ENCODE measurements at regions not wholly inside any gene's neighbourhood (a gene's known extent, or its start where the extent isn't known, plus 50 kb on each side); places are given as distances from the start of the nearest gene placed in this dataset.

GRCh38 chr13:44292545-44292944 is 81.1 kb upstream of the SERP2 start:
- DNase-seq: no peak
- Histone ChIP-seq H3K4me3 (ENCODE audit: insufficient read depth, low read depth, low read length, poor library complexity, severe bottlenecking) (no peak overlapping the region), H3K27me3 (replicated peaks; ENCODE audit: control insufficient read depth, insufficient read depth, low read length, poor library complexity, severe bottlenecking) (peaks cover 5% of the 10 kb centered on the region), H3K4me1 (ENCODE audit: control insufficient read depth, insufficient read depth, low read length, poor library complexity, severe bottlenecking) (no peaks in the 10 kb centered on the region), H3K27ac (ENCODE audit: insufficient read depth, low read length, poor library complexity, severe bottlenecking) (no peak overlapping the region), H3K9me3 (ENCODE audit: control insufficient read depth, low read length) (no peaks in the 10 kb centered on the region), H3K36me3 (ENCODE audit: control insufficient read depth, insufficient read depth, low read length) (no peaks in the 10 kb centered on the region)

GRCh38 chr13:44293374-44293773 is 80.2 kb upstream of the SERP2 start:
- no peak overlapping the region for H3K4me3 ChIP-seq (ENCODE audit: insufficient read depth, low read depth, low read length, poor library complexity, severe bottlenecking)
- no peaks in the 10 kb centered on the region for H3K9me3 ChIP-seq (ENCODE audit: control insufficient read depth, low read length)
- no peak overlapping the region for H3K27ac ChIP-seq (ENCODE audit: insufficient read depth, low read length, poor library complexity, severe bottlenecking)
- peaks cover 5% of the 10 kb centered on the region for H3K27me3 ChIP-seq (replicated peaks; ENCODE audit: control insufficient read depth, insufficient read depth, low read length, poor library complexity, severe bottlenecking)
- H3K4me1 ChIP-seq (ENCODE audit: control insufficient read depth, insufficient read depth, low read length, poor library complexity, severe bottlenecking): no peaks in the 10 kb centered on the region
- DNase-seq: no peak
- no peaks in the 10 kb centered on the region for H3K36me3 ChIP-seq (ENCODE audit: control insufficient read depth, insufficient read depth, low read length)

GRCh38 chr13:44293908-44294735 is 79.5 kb upstream of the SERP2 start:
- H3K27me3 ChIP-seq (replicated peaks; ENCODE audit: control insufficient read depth, insufficient read depth, low read length, poor library complexity, severe bottlenecking): peaks cover 5% of the 10 kb centered on the region
- DNase-seq: no peak
- no peak overlapping the region for H3K4me3 ChIP-seq (ENCODE audit: insufficient read depth, low read depth, low read length, poor library complexity, severe bottlenecking)
- H3K9me3 ChIP-seq (ENCODE audit: control insufficient read depth, low read length): no peaks in the 10 kb centered on the region
- no peaks in the 10 kb centered on the region for H3K4me1 ChIP-seq (ENCODE audit: control insufficient read depth, insufficient read depth, low read length, poor library complexity, severe bottlenecking)
- no peaks in the 10 kb centered on the region for H3K36me3 ChIP-seq (ENCODE audit: control insufficient read depth, insufficient read depth, low read length)
- no peak overlapping the region for H3K27ac ChIP-seq (ENCODE audit: insufficient read depth, low read length, poor library complexity, severe bottlenecking)

- H3K36me3 ChIP-seq (ENCODE audit: control insufficient read depth, insufficient read depth, low read length): no peaks in the 10 kb centered on the region
- no peaks in the 10 kb centered on the region for H3K9me3 ChIP-seq (ENCODE audit: control insufficient read depth, low read length)
- no peak overlapping the region for H3K4me3 ChIP-seq (ENCODE audit: insufficient read depth, low read depth, low read length, poor library complexity, severe bottlenecking)
- DNase-seq: no peak
- peaks cover 5% of the 10 kb centered on the region for H3K27me3 ChIP-seq (replicated peaks; ENCODE audit: control insufficient read depth, insufficient read depth, low read length, poor library complexity, severe bottlenecking)
- no peaks in the 10 kb centered on the region for H3K4me1 ChIP-seq (ENCODE audit: control insufficient read depth, insufficient read depth, low read length, poor library complexity, severe bottlenecking)
- H3K27ac ChIP-seq (ENCODE audit: insufficient read depth, low read length, poor library complexity, severe bottlenecking): no peak overlapping the region
These were observed 78.7 kb upstream of the SERP2 start for GRCh38 chr13:44294876-44295275.

- no peaks in the 10 kb centered on the region for H3K4me1 ChIP-seq (ENCODE audit: control insufficient read depth, insufficient read depth, low read length, poor library complexity, severe bottlenecking)
- H3K27me3 ChIP-seq (replicated peaks; ENCODE audit: control insufficient read depth, insufficient read depth, low read length, poor library complexity, severe bottlenecking): peaks cover 4% of the 10 kb centered on the region
- no peaks in the 10 kb centered on the region for H3K9me3 ChIP-seq (ENCODE audit: control insufficient read depth, low read length)
- H3K4me3 ChIP-seq (ENCODE audit: insufficient read depth, low read depth, low read length, poor library complexity, severe bottlenecking): no peak overlapping the region
- DNase-seq: no peak
- H3K27ac ChIP-seq (ENCODE audit: insufficient read depth, low read length, poor library complexity, severe bottlenecking): no peak overlapping the region
- no peaks in the 10 kb centered on the region for H3K36me3 ChIP-seq (ENCODE audit: control insufficient read depth, insufficient read depth, low read length)
These were observed 76.8 kb upstream of the SERP2 start for GRCh38 chr13:44296856-44297255.

GRCh38 chr13:44298314-44298713 is 75.3 kb upstream of the SERP2 start:
- DNase-seq: no peak
- Histone ChIP-seq H3K36me3 (ENCODE audit: control insufficient read depth, insufficient read depth, low read length) (no peaks in the 10 kb centered on the region), H3K4me3 (ENCODE audit: insufficient read depth, low read depth, low read length, poor library complexity, severe bottlenecking) (no peak overlapping the region), H3K4me1 (ENCODE audit: control insufficient read depth, insufficient read depth, low read length, poor library complexity, severe bottlenecking) (no peaks in the 10 kb centered on the region), H3K27me3 (replicated peaks; ENCODE audit: control insufficient read depth, insufficient read depth, low read length, poor library complexity, severe bottlenecking) (no peaks in the 10 kb centered on the region), H3K27ac (ENCODE audit: insufficient read depth, low read length, poor library complexity, severe bottlenecking) (no peak overlapping the region), H3K9me3 (ENCODE audit: control insufficient read depth, low read length) (no peaks in the 10 kb centered on the region)

GRCh38 chr13:44299152-44299943 is 74.3 kb upstream of the SERP2 start:
- Histone ChIP-seq H3K9me3 (ENCODE audit: control insufficient read depth, low read length) (no peaks in the 10 kb centered on the region), H3K27ac (ENCODE audit: insufficient read depth, low read length, poor library complexity, severe bottlenecking) (no peak overlapping the region), H3K27me3 (replicated peaks; ENCODE audit: control insufficient read depth, insufficient read depth, low read length, poor library complexity, severe bottlenecking) (no peaks in the 10 kb centered on the region), H3K4me3 (ENCODE audit: insufficient read depth, low read depth, low read length, poor library complexity, severe bottlenecking) (no peak overlapping the region), H3K36me3 (ENCODE audit: control insufficient read depth, insufficient read depth, low read length) (no peaks in the 10 kb centered on the region), H3K4me1 (ENCODE audit: control insufficient read depth, insufficient read depth, low read length, poor library complexity, severe bottlenecking) (no peaks in the 10 kb centered on the region)
- no peak for DNase-seq

- no peaks in the 10 kb centered on the region for H3K9me3 ChIP-seq (ENCODE audit: control insufficient read depth, low read length)
- H3K4me3 ChIP-seq (ENCODE audit: insufficient read depth, low read depth, low read length, poor library complexity, severe bottlenecking): no peak overlapping the region
- H3K36me3 ChIP-seq (ENCODE audit: control insufficient read depth, insufficient read depth, low read length): no peaks in the 10 kb centered on the region
- H3K27me3 ChIP-seq (replicated peaks; ENCODE audit: control insufficient read depth, insufficient read depth, low read length, poor library complexity, severe bottlenecking): no peaks in the 10 kb centered on the region
- no peak overlapping the region for H3K27ac ChIP-seq (ENCODE audit: insufficient read depth, low read length, poor library complexity, severe bottlenecking)
- H3K4me1 ChIP-seq (ENCODE audit: control insufficient read depth, insufficient read depth, low read length, poor library complexity, severe bottlenecking): no peaks in the 10 kb centered on the region
- DNase-seq: no peak
These were observed 72.6 kb upstream of the SERP2 start for GRCh38 chr13:44300895-44301638.

- Histone ChIP-seq H3K4me1 (ENCODE audit: control insufficient read depth, insufficient read depth, low read length, poor library complexity, severe bottlenecking) (no peaks in the 10 kb centered on the region), H3K27ac (ENCODE audit: insufficient read depth, low read length, poor library complexity, severe bottlenecking) (no peak overlapping the region), H3K9me3 (ENCODE audit: control insufficient read depth, low read length) (no peaks in the 10 kb centered on the region)
These were observed 72.0 kb upstream of the SERP2 start for GRCh38 chr13:44301639-44302015.

GRCh38 chr13:44302233-44302632 is 71.4 kb upstream of the SERP2 start:
- H3K27ac ChIP-seq (ENCODE audit: insufficient read depth, low read length, poor library complexity, severe bottlenecking): no peak overlapping the region
- no peaks in the 10 kb centered on the region for H3K4me1 ChIP-seq (ENCODE audit: control insufficient read depth, insufficient read depth, low read length, poor library complexity, severe bottlenecking)
- H3K36me3 ChIP-seq (ENCODE audit: control insufficient read depth, insufficient read depth, low read length): no peaks in the 10 kb centered on the region
- DNase-seq: no peak
- H3K27me3 ChIP-seq (replicated peaks; ENCODE audit: control insufficient read depth, insufficient read depth, low read length, poor library complexity, severe bottlenecking): no peaks in the 10 kb centered on the region
- H3K9me3 ChIP-seq (ENCODE audit: control insufficient read depth, low read length): no peaks in the 10 kb centered on the region
- no peak overlapping the region for H3K4me3 ChIP-seq (ENCODE audit: insufficient read depth, low read depth, low read length, poor library complexity, severe bottlenecking)

More at GRCh38 chr13:44301639-44302015, 72.0 kb upstream of the SERP2 start:
- no peak overlapping the region for H3K4me3 ChIP-seq (ENCODE audit: insufficient read depth, low read depth, low read length, poor library complexity, severe bottlenecking)
- no peaks in the 10 kb centered on the region for H3K36me3 ChIP-seq (ENCODE audit: control insufficient read depth, insufficient read depth, low read length)
- no peak for DNase-seq
- H3K27me3 ChIP-seq (replicated peaks; ENCODE audit: control insufficient read depth, insufficient read depth, low read length, poor library complexity, severe bottlenecking): no peaks in the 10 kb centered on the region
